Skin of body (tissue), 1 donor: ENCODE measurements at regions not wholly inside any gene's neighbourhood (a gene's known extent, or its start where the extent isn't known, plus 50 kb on each side); places are given as distances from the start of the nearest gene placed in this dataset.

ENCODE experiments used
- DNase-seq: peaks from one replicate; lab custom pipeline; 2025; lab: John Stamatoyannopoulos, UW

DNA sequence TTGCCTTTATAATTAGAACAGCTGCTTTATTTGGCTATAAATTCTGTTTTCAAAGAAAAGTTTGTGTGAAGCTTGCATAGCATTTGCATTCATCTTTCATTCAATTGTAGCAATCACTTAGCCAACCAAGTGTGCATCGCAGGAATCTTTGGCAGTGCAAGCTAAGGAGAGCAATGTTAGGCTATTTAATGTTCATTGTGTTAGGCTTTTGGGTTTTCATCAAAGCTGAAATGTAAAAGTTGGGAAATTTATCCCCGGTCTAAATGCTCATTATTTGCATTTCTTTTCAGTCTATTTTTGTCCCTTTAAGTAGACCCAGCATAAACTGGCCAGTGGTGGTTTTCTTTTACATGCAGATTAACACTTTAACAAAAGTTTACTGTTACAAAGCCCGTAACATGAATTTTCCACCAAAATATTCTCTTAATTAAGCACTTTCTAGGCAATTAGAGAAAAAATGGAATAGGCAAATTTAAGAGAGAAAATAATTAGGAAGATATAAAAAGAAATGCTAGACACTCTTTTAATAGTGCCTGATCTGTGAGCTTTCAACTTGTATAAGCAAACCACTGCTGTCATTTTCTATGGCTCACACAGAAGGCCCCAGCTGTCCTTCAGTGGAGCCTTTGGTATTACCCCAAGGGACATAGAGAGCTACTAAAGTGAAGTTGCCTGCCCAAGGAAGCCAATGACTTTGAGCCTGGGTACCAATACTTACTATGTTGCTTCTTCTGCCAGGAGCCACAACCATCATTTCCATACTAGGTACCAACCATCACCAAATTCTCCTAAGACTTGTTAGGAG is 898.9 kb upstream of the SEL1L start:
- DNase-seq: no peak

DNA sequence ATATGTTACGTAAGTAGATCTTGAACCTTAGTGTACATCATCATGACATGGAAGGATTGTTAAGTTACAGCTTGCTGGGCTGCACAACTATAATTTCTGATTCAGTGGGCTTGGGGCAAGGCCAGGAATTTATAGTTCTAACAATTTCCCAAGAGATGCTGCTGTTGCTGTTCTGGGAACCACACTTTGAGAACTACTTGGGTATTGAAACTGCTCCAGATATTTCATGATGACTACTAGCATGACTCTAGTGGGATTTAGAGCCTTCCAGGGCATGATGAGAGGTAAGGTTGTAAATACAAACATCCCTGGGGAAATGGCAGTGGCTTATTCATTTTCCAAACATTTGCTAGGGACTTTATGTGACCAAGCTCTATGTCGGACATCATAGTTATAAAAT is 904.8 kb upstream of the SEL1L start:
- DNase-seq: peak; percentile 96

DNA sequence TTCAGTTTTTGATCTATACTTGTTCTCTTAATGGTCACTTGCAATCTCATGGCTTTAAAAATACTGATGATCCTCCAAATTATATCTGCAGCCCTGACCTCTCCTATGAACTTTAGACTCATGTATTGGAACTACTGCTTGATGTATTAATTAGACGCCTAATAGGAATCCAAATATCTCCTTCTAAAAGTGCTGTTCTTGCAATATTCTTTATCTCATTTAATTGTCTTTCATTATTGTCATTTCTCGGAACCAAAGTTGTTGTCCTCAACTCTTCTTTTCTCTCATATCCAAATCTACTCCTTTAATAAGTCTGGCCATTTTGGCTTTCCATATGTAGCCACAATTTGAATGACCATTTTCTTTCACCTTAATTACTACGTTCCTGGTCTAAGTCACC is 907.6 kb upstream of the SEL1L start:
- DNase-seq: no peak

DNA sequence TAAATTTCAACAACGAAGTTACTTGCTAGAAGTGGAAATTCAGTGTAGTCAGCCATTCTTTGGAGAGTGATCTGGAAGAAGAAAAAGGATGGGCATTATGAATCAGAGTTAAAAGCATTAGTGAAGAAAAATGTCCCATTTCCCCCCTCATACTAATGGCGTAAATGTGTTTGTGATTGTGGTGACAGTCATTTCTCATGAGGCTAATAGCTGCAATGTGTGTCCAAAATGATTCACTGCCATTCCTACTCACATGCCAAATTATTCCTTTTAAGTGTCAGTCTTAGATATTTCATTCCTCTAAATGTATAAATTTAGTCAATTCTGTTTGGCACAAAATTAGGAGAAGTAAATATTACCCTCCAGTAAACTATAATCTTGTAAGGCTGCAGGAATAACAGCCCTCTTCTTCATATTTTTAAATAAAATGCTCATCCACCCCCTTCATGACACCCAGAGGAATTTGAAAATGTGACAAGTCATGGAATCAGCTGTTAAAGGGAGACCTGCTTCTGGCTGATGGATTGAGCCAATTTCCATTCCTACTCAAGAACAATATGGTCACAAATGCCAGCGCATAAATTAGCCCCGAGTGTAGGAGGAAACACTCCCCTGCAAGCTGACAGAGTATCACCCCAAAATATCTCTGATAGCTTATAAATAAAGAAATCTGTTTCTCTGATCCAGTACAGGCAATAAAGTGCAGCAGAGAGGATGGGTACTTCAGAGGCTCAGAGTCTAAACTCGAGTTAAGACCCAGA is 912.3 kb upstream of the SEL1L start:
- peak; percentile 87 for DNase-seq

DNA sequence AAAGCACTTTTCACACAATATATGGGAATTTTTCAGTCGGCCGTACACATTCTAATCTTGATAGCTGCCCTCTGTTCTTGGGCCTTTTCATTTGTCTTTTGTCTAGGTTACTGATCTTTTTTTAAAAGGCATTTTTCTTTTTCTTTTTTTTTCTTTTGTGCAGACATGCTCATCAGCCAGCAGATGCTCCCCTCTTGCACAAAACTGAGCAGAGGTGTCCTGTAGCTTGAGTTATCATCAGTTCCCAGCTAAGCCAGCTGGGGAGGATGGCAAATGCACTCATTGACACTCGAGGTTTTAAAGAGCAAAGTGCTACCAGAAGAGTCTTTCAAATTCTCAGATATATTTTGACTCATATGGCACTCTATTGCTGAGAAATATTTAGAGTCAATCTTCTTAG is 913.9 kb upstream of the SEL1L start:
- DNase-seq: no peak

DNA sequence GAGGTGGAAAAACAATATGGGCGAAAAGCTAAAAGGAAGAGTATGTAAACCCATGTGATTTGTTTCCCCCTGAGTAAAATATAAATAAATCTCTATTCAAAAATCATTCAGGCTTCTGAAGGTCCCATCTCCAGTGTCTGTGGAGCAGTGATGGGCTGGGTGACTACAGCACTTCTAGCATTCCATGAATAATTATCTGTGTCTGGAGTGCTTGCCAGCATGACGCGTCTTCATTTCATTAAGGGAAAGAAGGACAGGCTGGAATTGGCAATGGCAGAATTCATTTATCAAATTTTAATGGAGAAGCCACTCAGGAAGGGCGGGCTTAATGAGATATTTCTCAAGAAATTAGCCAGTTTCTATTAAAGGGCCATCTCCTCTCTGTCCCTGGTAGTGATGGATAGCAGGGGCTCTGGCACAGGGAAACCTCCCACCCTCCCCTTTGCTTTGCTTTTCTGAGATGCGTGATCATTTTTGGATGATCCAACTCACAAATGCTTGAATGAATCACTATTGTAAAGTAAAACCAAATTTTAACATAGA is 916.3 kb upstream of the SEL1L start:
- DNase-seq: peak; percentile 32

DNA sequence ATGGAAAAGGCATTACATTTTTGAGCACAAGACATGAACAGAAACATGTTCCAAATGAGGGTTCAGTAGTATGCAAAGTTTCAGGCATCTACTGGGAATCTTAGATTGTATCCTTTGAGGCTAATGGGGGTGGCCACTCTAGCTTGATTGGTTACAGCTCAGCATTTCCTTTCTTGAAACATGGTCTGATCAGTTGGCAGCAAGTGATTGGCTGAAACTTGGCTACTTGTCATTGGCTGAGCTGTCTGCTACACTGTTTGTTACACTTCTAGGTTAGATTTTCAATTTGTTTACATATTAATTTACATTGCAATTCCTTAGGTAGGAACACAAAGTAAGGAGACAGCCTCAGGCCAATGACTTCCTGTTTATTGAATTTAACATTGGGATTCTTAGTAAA is 918.0 kb upstream of the SEL1L start:
- DNase-seq: no peak

DNA sequence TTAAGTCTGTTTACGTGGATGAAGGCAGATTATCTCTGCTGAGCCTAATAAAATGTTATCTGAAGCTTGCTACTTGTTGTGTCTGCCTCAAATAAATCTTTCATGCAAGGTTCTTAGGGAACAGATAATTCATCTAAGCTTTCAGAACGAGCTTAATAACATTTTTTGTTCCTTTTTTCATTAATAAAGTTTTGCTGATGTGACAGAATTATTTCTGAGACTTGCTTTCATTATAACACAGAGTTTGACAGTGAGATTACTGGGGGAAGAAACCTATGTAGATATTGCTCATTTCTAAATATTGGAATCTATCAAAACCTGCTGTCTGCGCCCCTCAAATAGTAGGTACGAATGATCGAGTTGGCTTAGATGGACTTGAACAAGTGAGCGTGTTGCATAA is 948.7 kb upstream of the SEL1L start:
- DNase-seq: no peak

DNA sequence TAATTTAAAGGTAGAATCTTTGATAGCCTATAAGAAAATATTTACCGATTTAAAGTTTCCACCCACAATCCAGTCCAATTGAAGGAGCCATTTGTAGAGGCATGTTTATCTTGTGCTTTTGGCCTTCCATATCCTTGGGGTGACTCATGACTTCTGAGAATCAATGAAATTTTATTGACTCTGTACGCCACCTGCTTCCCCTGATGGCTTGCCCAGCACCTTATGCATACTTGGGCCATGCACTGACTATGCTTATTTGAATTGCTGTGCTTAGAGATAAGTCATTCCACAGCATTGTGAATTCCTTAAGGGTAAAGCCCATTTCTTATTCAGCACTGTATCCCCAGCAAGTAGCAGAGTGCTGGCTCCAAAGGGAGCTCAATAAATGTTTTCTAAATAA is 954.8 kb upstream of the SEL1L start:
- DNase-seq: no peak

DNA sequence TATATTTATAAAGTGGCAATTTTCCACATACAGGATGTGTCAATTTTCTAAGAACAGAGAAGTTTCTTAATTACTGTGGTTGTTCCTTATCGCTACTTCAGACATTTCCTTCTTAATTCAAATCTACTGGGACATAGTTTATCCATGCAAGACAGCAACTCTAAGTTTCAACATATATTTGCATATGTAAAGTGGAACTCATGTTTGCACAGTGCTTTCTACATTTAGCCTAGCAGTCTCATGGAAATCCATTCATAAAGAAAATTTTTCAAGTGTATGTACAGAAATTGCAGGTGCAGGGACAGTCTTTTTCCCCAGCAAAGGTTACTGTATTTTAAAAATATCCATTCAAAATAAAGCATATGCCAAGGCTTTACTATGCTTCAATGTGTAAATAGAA is 956.7 kb upstream of the SEL1L start:
- no peak for DNase-seq

DNA sequence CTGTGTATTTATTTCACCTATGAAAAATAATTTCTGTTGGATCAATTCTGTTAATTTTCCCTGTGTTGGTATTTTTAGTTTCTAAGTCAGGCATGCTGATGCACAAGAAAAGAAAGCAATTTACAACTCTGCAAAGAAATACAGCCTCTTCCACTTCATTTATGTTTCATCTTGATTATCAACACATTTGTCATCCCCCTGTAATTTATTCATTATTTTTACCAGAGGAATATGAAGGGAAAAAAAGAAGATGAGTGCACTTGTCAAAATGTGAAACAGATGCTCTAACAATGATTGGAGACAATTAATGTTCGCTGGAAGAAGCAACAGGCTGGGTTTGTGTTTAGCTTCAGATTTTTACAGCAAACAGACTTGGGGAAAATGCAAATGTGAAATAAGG is 958.5 kb upstream of the SEL1L start:
- DNase-seq: peak; percentile 78

DNA sequence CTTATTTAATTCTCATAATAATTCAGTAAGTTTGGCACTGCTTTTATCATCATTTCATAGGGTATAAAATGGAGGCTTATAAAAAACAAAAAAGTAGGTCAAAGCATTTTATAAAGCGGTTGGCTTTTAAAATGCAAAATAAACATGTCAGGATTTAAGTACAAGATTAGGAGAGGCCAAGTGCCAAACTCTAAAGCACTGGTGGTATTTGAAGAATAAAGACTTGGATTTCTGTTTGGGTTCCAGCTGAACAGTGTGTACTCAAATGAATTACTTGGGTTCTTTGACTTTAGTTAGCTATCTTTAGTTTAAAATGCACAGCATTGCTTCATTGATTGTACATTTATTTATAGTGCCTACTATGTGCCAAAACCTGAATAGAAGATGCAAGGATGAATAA is 966.6 kb upstream of the SEL1L start:
- no peak for DNase-seq

DNA sequence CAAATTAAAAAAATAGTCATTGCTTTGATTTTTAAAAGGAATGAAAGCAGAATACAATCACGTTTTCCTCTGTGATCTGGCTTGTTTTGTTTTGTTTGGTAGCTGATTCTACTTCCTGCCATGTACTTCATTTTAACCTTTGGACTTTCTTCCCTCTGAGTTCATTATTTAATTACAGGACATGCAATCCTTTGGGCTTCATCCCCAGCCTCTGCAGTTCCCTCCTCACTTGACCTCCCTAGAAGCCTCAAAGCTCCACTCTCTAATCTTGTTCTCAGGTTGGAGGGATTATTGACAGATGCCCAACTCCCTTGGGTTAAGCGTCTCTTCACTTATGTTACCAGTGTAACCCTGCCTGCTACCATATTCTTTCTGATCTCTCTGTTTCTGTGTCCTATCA is 967.9 kb upstream of the SEL1L start:
- DNase-seq: no peak

DNA sequence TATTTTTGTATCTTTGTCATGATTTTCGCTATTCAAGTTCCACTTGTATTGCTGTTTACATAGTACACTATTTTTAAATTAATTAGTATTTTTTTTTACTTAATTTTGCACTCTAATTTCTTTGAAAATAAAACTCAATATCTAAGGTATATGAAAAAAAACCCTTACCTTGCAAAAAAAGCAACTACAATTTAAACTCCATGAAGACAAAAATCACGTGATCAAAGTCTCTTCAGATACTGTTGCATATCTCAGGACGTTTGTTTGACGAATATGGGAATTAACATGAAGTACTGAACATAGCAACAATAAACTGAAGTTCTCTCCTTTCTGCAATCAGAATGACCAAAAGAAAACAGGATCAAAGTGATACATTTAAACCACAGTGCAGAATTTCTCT is 968.4 kb upstream of the SEL1L start:
- DNase-seq: no peak

DNA sequence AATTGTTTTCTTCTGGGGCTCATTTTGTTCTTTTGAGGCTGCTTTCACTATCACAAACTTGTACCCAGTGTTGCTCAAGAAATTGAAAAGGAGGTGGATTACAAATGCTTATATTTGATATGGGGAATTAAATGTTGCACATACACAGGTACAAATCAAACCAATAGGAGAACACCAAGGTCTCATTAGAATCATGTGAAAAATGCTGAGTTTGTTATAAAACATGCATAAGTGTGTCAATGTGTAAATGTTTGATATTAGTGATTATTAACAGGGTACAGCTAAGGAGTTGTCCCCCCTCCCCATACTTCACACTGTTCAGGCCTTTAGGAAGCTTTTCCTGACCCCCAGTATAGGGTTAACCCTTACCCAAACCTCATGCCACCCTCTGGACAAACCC is 971.2 kb upstream of the SEL1L start:
- no peak for DNase-seq

DNA sequence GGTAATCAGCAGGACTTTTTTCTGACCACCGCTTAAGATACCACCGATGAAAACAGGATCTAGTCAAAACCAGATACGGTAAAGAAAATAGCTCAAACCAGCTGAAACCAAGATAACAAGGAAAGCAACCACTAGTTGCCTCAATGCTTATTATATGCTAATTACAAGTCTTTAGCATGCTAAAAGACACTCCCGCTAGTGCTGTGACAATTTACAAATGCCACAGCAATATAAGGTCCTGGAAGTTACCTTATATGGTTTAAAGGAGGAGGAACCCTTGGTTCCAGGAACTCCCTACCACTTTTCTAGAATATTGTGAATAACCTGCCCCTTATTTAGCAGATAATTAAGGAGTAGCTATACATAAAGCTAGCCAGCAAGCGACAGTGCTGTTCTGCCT is 976.4 kb upstream of the SEL1L start:
- DNase-seq: no peak

DNA sequence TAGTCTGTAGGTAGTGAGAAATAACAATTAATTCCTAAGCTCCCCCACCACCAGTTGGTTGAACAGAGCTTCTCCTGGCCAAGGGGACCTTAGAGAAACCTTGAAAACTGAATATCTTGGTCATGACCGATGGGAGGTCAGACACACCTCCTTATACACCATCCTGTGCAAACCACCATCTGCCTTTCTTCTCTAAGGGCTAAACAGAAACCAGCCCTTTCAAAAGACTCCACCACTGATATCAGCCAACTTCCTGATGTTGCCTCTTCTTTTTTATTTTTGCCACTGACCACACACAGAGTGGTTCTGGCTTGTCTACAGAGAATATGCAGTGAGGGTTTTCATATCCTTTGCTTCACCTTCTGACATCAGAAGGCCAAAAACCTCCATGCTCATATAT is 977.7 kb upstream of the SEL1L start:
- DNase-seq: no peak

DNA sequence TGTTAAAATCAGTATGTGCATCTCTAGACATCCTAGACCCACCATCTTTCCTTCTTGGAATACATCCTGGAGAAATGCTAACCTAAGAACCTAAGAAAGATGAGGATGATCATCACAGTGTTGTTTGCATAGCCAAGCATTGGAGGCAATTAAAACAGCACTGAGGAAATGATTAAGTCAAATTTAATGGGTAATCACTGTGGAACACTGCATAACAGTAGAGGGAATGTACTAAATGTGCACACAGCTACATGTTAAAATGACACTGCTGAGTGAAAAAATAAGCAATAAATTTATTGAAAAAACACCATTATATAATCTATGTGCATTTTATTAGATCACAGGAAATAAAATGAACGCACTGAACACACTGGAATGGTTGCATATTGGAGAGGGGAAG is 987.1 kb upstream of the SEL1L start:
- no peak for DNase-seq

DNA sequence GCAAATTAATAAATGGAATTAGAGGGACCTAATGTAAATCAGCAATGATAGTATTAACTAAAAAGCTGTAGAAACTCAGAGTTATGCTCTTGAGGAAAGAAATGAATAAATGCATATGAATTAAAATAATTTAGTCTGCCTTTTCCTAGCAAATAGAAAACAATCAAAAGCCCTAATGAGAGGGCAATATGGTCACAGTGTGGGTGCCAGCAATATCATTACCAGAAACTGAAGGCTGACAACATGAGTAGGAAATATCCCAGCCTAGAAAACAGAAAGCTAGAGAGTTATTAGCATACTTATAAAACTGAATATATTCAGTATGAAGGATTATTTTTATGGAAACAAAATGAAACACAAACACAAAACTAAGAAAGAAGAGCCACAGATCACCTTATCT is 987.5 kb upstream of the SEL1L start:
- no peak for DNase-seq

DNA sequence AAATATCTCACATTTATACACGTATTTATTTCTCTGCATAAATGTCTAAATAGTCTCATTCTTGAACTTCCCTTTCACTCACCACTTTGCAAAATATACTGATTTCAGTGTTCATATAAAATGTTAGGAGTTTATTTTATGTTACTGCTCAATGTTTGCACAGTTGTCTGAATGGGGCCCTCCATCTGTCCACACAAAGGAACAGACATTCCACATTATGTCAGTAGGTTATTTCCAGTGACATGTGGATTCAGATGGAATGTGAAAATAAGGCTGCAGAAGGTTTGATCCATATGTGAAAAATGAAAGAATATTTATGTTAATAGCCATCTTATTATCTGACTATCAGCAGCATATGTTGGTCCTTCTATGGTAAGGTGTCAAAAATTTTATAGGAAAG is 994.4 kb upstream of the SEL1L start:
- DNase-seq: no peak

DNA sequence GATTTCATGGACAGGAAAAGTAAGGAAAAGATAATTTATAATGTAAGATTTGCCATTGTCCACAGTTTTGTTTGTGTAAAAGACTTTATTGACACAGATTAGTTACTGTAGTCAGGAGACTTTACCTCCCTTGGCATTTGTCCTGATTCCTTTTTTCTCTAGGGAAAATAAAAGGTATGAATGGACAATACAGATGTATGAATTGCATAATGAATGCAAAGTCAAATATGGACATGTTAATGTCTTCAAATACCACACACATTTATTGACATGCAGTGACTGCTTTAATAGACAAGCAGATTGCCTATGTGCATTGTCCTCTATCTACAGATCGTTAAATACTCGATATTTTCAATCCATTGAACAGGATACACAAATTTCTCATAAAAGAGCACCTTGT is 999.7 kb upstream of the SEL1L start:
- DNase-seq: no peak

DNA sequence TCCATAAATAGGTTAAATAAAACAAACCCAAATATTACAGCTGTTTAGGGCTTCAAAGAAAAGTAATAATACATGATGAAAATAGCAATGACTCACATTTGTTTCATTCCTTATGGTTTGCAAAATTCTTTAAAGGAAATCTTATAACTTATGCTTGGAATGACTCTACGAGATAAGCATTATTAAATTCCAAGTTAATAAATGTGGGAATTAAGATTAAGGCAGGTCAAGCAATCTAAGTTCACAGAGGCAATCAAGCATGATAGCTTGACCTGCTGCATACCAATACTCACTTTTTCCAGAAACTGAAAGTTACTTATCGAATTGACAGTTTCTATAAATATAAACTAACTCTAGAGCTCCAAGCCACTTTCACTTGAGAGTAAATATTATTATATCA is 1002.9 kb upstream of the SEL1L start:
- no peak for DNase-seq

DNA sequence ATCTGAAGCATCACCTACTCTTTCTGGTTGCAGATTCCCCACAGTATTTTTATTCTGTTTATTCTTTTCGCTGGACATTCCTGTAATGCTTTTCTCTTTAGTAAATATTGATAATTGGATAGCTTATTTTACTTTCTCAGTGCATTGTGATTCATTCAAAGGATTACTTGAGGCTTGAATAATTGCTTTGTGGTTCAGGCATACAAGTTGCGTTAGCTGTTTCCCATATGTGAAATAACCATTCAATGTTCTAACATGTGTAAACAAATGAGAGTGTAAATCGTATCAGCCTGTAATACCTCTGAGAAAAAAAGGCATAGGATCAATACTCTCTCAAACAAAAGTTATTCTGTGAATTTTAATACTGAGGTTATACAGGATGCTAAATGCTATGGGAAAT is 1004.2 kb upstream of the SEL1L start:
- DNase-seq: peak; percentile 6
